B cell (primary cell): ENCODE measurements at regions not wholly inside any gene's neighbourhood (a gene's known extent, or its start where the extent isn't known, plus 50 kb on each side); places are given as distances from the start of the nearest gene placed in this dataset.
A peak's percentile ranks its signal among the peaks of the same experiment; 100 is the strongest.
"Not testable (repeated sequence)": the region's sequence is repeated elsewhere in the genome, so short reads cannot be mapped to it uniquely, and the experiment has no call there.

ENCODE experiments used
- ATAC-seq: fragments of 200-7000 bp; cut with Tn5 transposase; one replicate; pipeline ENCODE4 v1.10.0; 2021; ENCODE audit warnings: low read depth, mild to moderate bottlenecking, moderate number of reproducible peaks, moderate library complexity
- CTCF ChIA-PET: fragments of 350-600 bp; sonication (Branson Sonifier 250); formaldehyde crosslinking; loops from one replicate; lab custom pipeline; 2021; ENCODE audit warnings: antibody characterized with exemption, inconsistent platforms; lab: Charles Lee
- POLR2A ChIA-PET: fragments of 350-600 bp; sonication (Branson Sonifier 250); formaldehyde crosslinking; loops from one replicate; lab custom pipeline; 2021; ENCODE audit warnings: antibody characterized with exemption; lab: Charles Lee
- DNase-seq: peaks from one replicate; pipeline ENCODE4 v3.0.0; 2013
- H2AFZ ChIP-seq: 2 replicates; pipeline ENCODE4 v1.6.1; 2012; ENCODE audit warnings: mild to moderate bottlenecking, low read depth, low read length; ENCODE audit not compliant: insufficient read depth, poor library complexity, severe bottlenecking
- H3K27ac ChIP-seq, 2 donors: 1 replicate in 1 of 2; 2 replicates in 1 of 2; pipeline ENCODE4 v1.5.1; 2012 to 2013; ENCODE audit warnings: low read length in 2 of 2, mild to moderate bottlenecking in 2 of 2, moderate library complexity in 1 of 2
- H3K27me3 ChIP-seq, 4 experiments: fragments of 200-600 bp in 1 of 4; sonication (generic) in 1 of 4; replicated peaks in 1 of 4; 1 replicate in 2 of 4; 2 replicates in 2 of 4; pipeline versions ENCODE4 v1.6.1 to v1.7.0; 2013 to 2016; ENCODE audit warnings: low read length in 3 of 4, mild to moderate bottlenecking in 2 of 4, mixed read lengths in 1 of 4, moderate library complexity in 1 of 4; ENCODE audit not compliant: insufficient read depth in 4 of 4, control insufficient read depth in 3 of 4; ENCODE audit errors: control extremely low read depth in 1 of 4
- H3K36me3 ChIP-seq, 2 experiments: replicated peaks in 1 of 2; 1 replicate in 1 of 2; 2 replicates in 1 of 2; pipeline versions ENCODE4 v1.6.1 to v1.7.1; 2013; ENCODE audit warnings: low read length in 1 of 2; ENCODE audit not compliant: insufficient read depth in 2 of 2, control insufficient read depth in 1 of 2; ENCODE audit errors: control extremely low read depth in 1 of 2, extremely low read depth in 1 of 2
- H3K4me1 ChIP-seq, 2 donors: fragments of 200-600 bp in 1 of 2; sonication (generic) in 1 of 2; 1 replicate in 1 of 2; 2 replicates in 1 of 2; pipeline versions ENCODE4 v1.5.1 to v1.6.1; 2013 to 2017; ENCODE audit warnings: low read length in 2 of 2; ENCODE audit not compliant: control insufficient read depth in 2 of 2, insufficient read depth in 2 of 2
- H3K4me2 ChIP-seq: replicated peaks from 2 replicates; pipeline ENCODE3; 2012; ENCODE audit warnings: mild to moderate bottlenecking, low read depth, low read length; ENCODE audit not compliant: poor library complexity, severe bottlenecking
- H3K4me3 ChIP-seq, 5 experiments: fragments of 200-600 bp in 1 of 5; sonication (generic) in 1 of 5; 1 replicate in 3 of 5; 2 replicates in 2 of 5; pipeline versions ENCODE4 v1.5.1 to v1.7.0; 2011 to 2016; ENCODE audit warnings: low read length in 4 of 5, mild to moderate bottlenecking in 4 of 5, low read depth in 2 of 5, control low read depth in 1 of 5, moderate library complexity in 1 of 5; ENCODE audit not compliant: insufficient read depth in 1 of 5; ENCODE audit errors: control extremely low read depth in 1 of 5, extremely low read depth in 1 of 5
- H3K79me2 ChIP-seq: fragments of 200-600 bp; sonication (generic); one replicate; pipeline ENCODE4 v1.6.0; 2016; ENCODE audit warnings: low read length; ENCODE audit not compliant: control insufficient read depth, insufficient read depth
- H3K9ac ChIP-seq: fragments of 200-600 bp; sonication (generic); 2 replicates; pipeline ENCODE4 v1.6.1; 2017; ENCODE audit warnings: mild to moderate bottlenecking, low read length, moderate library complexity
- H3K9me3 ChIP-seq, 3 donors: one replicate each; pipeline versions ENCODE4 v1.6.1 to v1.7.1; 2013; ENCODE audit warnings: low read length in 2 of 3; ENCODE audit not compliant: control insufficient read depth in 2 of 3, insufficient read depth in 1 of 3; ENCODE audit errors: control extremely low read depth in 1 of 3
- H4K20me1 ChIP-seq: 2 replicates; pipeline ENCODE4 v1.6.0; 2012; ENCODE audit warnings: mild to moderate bottlenecking, low read length; ENCODE audit not compliant: insufficient read depth, control insufficient read depth, poor library complexity, severe bottlenecking
- H3K27ac Mint-ChIP-seq: one replicate; pipeline ENCODE4 v1.8.0; 2021; ENCODE audit warnings: mixed read lengths
- H3K27me3 Mint-ChIP-seq: one replicate; pipeline ENCODE4 v1.8.0; 2021; ENCODE audit warnings: mixed read lengths
- H3K4me1 Mint-ChIP-seq: one replicate; pipeline ENCODE4 v1.8.0; 2021; ENCODE audit warnings: mixed read lengths
- H3K4me3 Mint-ChIP-seq: one replicate; pipeline ENCODE4 v1.8.0; 2021; ENCODE audit warnings: mixed read lengths
- H3K9me3 Mint-ChIP-seq: one replicate; pipeline ENCODE4 v1.8.0; 2022; ENCODE audit warnings: mixed read lengths; ENCODE audit not compliant: insufficient read depth
- CTCF ChIP-seq: fragments of 200-600 bp; IDR thresholded peaks from one replicate; pipeline ENCODE4 v1.8.0; 2022; ENCODE audit warnings: antibody characterized with exemption, mild to moderate bottlenecking
- EZH2 ChIP-seq: IDR thresholded peaks from 2 replicates; pipeline ENCODE4 v1.6.1; 2012; ENCODE audit warnings: borderline replicate concordance, low read depth, mild to moderate bottlenecking, moderate library complexity, low read length; ENCODE audit not compliant: insufficient read depth, poor library complexity, severe bottlenecking
- WGBS: methylation state at CpG from one replicate; pipeline ENCODE4 v1.1.5; 2013; ENCODE audit warnings: missing lambda C conversion rate; ENCODE audit not compliant: insufficient coverage; 5-methylcytosine and 5-hydroxymethylcytosine counted together
- intact Hi-C: fragments of 100-400 bp; cut with micrococcal nuclease; formaldehyde crosslinking; loops from one replicate; pipeline ENCODE4 v1.10.0; 2022

- peaks cover 0 to 15% of the 10 kb centered on the region in 2 donors for H3K4me1 ChIP-seq
- ATAC-seq: peak; percentile 54
- H3K27ac ChIP-seq: peak overlapping the region in 1 of 2 donors; percentile 36
- peak overlapping the region; percentile 81 for H3K27ac Mint-ChIP-seq
- ChIA-PET POLR2A (no interaction called here), CTCF (interaction anchor here (2.0 kb wide), 1 partner anchor 22 kb away, joined by 5 read pairs; no protein-coding TSS in a partner anchor)
- WGBS: 42% methylated on average over 8 of the region's 12 CpGs
- peak overlapping the region; percentile 76 for H3K4me3 Mint-ChIP-seq
- peak overlapping the region; percentile 72 for H2AFZ ChIP-seq
- intact Hi-C loops: no loop called here
- peaks cover 22% of the 10 kb centered on the region for H3K4me1 Mint-ChIP-seq
- no peaks in the 10 kb centered on the region for H3K36me3 ChIP-seq
- DNase-seq: peak; percentile 40
- H3K4me2 ChIP-seq: peak overlapping the region; percentile 56
- H3K4me3 ChIP-seq: peak overlapping the region in 4 of 5 experiments; percentile 1 to 62 (median 41)
- H4K20me1 ChIP-seq: no peaks in the 10 kb centered on the region
- peaks cover 6% of the 10 kb centered on the region for H3K9me3 Mint-ChIP-seq
- TF ChIP-seq CTCF (no peak), EZH2 (no peak)
- no peaks in the 10 kb centered on the region for H3K27me3 Mint-ChIP-seq
- peak overlapping the region; percentile 46 for H3K9ac ChIP-seq
- H3K79me2 ChIP-seq: no peaks in the 10 kb centered on the region
- no peaks in the 10 kb centered on the region for H3K27me3 ChIP-seq
- peaks cover 1 to 8% (median 6%) of the 10 kb centered on the region in 3 donors for H3K9me3 ChIP-seq
These were observed 148.8 kb upstream of the ATF7IP start for GRCh38 chr12:14216405-14217294.

- Histone ChIP-seq H3K9me3 (peaks cover 1 to 22% (median 6%) of the 10 kb centered on the region in 3 donors), H4K20me1 (no peaks in the 10 kb centered on the region), H3K9ac (no peak overlapping the region), H3K4me1 (peaks cover 0 to 15% of the 10 kb centered on the region in 2 donors), H2AFZ (no peak overlapping the region), H3K79me2 (no peaks in the 10 kb centered on the region), H3K4me3 (no peak overlapping the region), H3K27ac (no peak overlapping the region), H3K27me3 (no peaks in the 10 kb centered on the region), H3K36me3 (no peaks in the 10 kb centered on the region), H3K4me2 (no peak overlapping the region)
- Mint-ChIP-seq H3K27ac (no peak overlapping the region), H3K27me3 (no peaks in the 10 kb centered on the region), H3K4me1 (peaks cover 22% of the 10 kb centered on the region), H3K4me3 (no peak overlapping the region), H3K9me3 (peaks cover 6% of the 10 kb centered on the region)
- 100% methylated on average over 4 of the region's 5 CpGs for WGBS
- POLR2A ChIA-PET: no interaction called here
- no peak for DNase-seq
- ATAC-seq: no peak
- no peak for TF ChIP-seq CTCF
- no peak for TF ChIP-seq EZH2
- CTCF ChIA-PET: no interaction called here
- intact Hi-C loops: no loop called here
These were observed 146.3 kb upstream of the ATF7IP start for GRCh38 chr12:14219156-14219555.

GRCh38 chr12:14219670-14220069 lies 145.8 kb upstream of the ATF7IP start:
- intact Hi-C loops: loop anchor here (2.0 kb wide), 1 partner anchor 63 kb away; no protein-coding TSS in a partner anchor

More at GRCh38 chr12:14219670-14220069, 145.8 kb upstream of the ATF7IP start:
- Histone ChIP-seq H3K9me3 (peaks cover 1 to 22% (median 6%) of the 10 kb centered on the region in 3 donors), H3K4me1 (peaks cover 0 to 15% of the 10 kb centered on the region in 2 donors)
- H3K9me3 Mint-ChIP-seq, H3K4me3 Mint-ChIP-seq, H3K27me3 ChIP-seq, H2AFZ ChIP-seq, H3K36me3 ChIP-seq, H3K27me3 Mint-ChIP-seq, H3K27ac Mint-ChIP-seq, H3K79me2 ChIP-seq, ATAC-seq, H3K4me3 ChIP-seq, POLR2A ChIA-PET, DNase-seq, H3K9ac ChIP-seq, H4K20me1 ChIP-seq, H3K27ac ChIP-seq, H3K4me2 ChIP-seq: not testable (repeated sequence)
- peaks cover 22% of the 10 kb centered on the region for H3K4me1 Mint-ChIP-seq
- CTCF ChIA-PET: interaction anchor here (1.7 kb wide), 1 partner anchor 34 kb away, joined by 10 read pairs; no protein-coding TSS in a partner anchor
- WGBS: 100% methylated on average over 1 of the region's 2 CpGs
